ENCODE measurements at regions not wholly inside any gene's neighbourhood (a gene's known extent, or its start where the extent isn't known, plus 50 kb on each side); places are given as distances from the start of the nearest gene placed in this dataset.

- no peaks in the 10 kb centered on the region for H3K4me1 ChIP-seq
- H3K9me3 ChIP-seq: no peaks in the 10 kb centered on the region
- H3K27me3 ChIP-seq: no peaks in the 10 kb centered on the region
- DNase-seq (ENCODE audit: low spot score): no peak
- no peak overlapping the region for H3K4me3 ChIP-seq
- no peak overlapping the region for H3K27ac ChIP-seq
- no peak for TF ChIP-seq CTCF (IDR thresholded peaks at IDR 0.05)
- H3K36me3 ChIP-seq: no peaks in the 10 kb centered on the region
Measured at GRCh38 chr15:58282060-58282708, 144.0 kb downstream of the AQP9 start.

- H3K27me3 ChIP-seq: no peaks in the 10 kb centered on the region
- H3K4me3 ChIP-seq: no peak overlapping the region
- TF ChIP-seq CTCF (IDR thresholded peaks at IDR 0.05): no peak
- H3K9me3 ChIP-seq: no peaks in the 10 kb centered on the region
- no peak overlapping the region for H3K27ac ChIP-seq
- DNase-seq (ENCODE audit: low spot score): no peak
- H3K4me1 ChIP-seq: no peaks in the 10 kb centered on the region
- no peaks in the 10 kb centered on the region for H3K36me3 ChIP-seq
Measured at GRCh38 chr15:58283302-58283701, 145.1 kb downstream of the AQP9 start.

GRCh38 chr15:58284293-58284692 is 146.1 kb downstream of the AQP9 start:
- H3K4me3 ChIP-seq: no peak overlapping the region
- no peak for TF ChIP-seq CTCF (IDR thresholded peaks at IDR 0.05)
- H3K36me3 ChIP-seq: no peaks in the 10 kb centered on the region
- no peaks in the 10 kb centered on the region for H3K9me3 ChIP-seq
- H3K27me3 ChIP-seq: no peaks in the 10 kb centered on the region
- no peaks in the 10 kb centered on the region for H3K4me1 ChIP-seq
- H3K27ac ChIP-seq: no peak overlapping the region
- no peak for DNase-seq (ENCODE audit: low spot score)

- no peak overlapping the region for H3K27ac ChIP-seq
- no peaks in the 10 kb centered on the region for H3K9me3 ChIP-seq
- no peak overlapping the region for H3K4me3 ChIP-seq
- no peaks in the 10 kb centered on the region for H3K4me1 ChIP-seq
- H3K27me3 ChIP-seq: no peaks in the 10 kb centered on the region
- TF ChIP-seq CTCF (IDR thresholded peaks at IDR 0.05): no peak
- no peaks in the 10 kb centered on the region for H3K36me3 ChIP-seq
- no peak for DNase-seq (ENCODE audit: low spot score)
Measured at GRCh38 chr15:58285212-58285920, 146.4 kb upstream of the LIPC start.

GRCh38 chr15:58285921-58286278 is 145.9 kb upstream of the LIPC start:
- DNase-seq (ENCODE audit: low spot score): no peak
- Histone ChIP-seq H3K27me3 (no peaks in the 10 kb centered on the region), H3K27ac (no peak overlapping the region), H3K9me3 (no peaks in the 10 kb centered on the region), H3K4me3 (no peak overlapping the region), H3K4me1 (no peaks in the 10 kb centered on the region), H3K36me3 (no peaks in the 10 kb centered on the region)
- TF ChIP-seq CTCF (IDR thresholded peaks at IDR 0.05): no peak

GRCh38 chr15:58286523-58286922 is 145.3 kb upstream of the LIPC start:
- H3K36me3 ChIP-seq: no peaks in the 10 kb centered on the region
- no peaks in the 10 kb centered on the region for H3K27me3 ChIP-seq
- no peak overlapping the region for H3K4me3 ChIP-seq
- no peaks in the 10 kb centered on the region for H3K9me3 ChIP-seq
- H3K27ac ChIP-seq: no peak overlapping the region
- H3K4me1 ChIP-seq: no peaks in the 10 kb centered on the region
- TF ChIP-seq CTCF (IDR thresholded peaks at IDR 0.05): no peak
- no peak for DNase-seq (ENCODE audit: low spot score)
